A549 (cell line): ENCODE measurements at regions not wholly inside any gene's neighbourhood (a gene's known extent, or its start where the extent isn't known, plus 50 kb on each side); places are given as distances from the start of the nearest gene placed in this dataset.

Source experiments
- FOSL2 ChIP-seq, 2 experiments: fragments of 450-650 bp in 1 of 2; fragments of >200 bp in 1 of 2; sonication (Bioruptor Twin) in 1 of 2; formaldehyde crosslinking; IDR thresholded peaks; 2 replicates each; pipeline versions ENCODE4 v1.5.0 to v1.6.1; 2016 to 2020; ENCODE audit warnings: mild to moderate bottlenecking in 1 of 2, moderate library complexity in 1 of 2
- HEYL ChIP-seq: fragments of 250-450 bp; sonication (Bioruptor Pico); IDR thresholded peaks from 2 replicates; pipeline ENCODE4 v1.8.0; 2021; ENCODE audit warnings: mild to moderate bottlenecking, moderate library complexity
- KDM5A ChIP-seq: fragments of 200-600 bp; sonication (generic); IDR thresholded peaks from 2 replicates; pipeline ENCODE4 v1.6.1; 2016; ENCODE audit warnings: antibody characterized with exemption, mild to moderate bottlenecking
- POLR2A ChIP-seq: IDR thresholded peaks from 2 replicates; pipeline ENCODE4 v1.6.1; 2012; ENCODE audit warnings: mild to moderate bottlenecking, low read length
- POLR2AphosphoS2 ChIP-seq: conservative IDR thresholded peaks from 2 replicates; pipeline ENCODE4 v1.6.1; 2012; ENCODE audit warnings: low read length, improper control_type of control experiment, inconsistent platforms
- RFX5 ChIP-seq: fragments of 450-650 bp; IDR thresholded peaks from 2 replicates; pipeline ENCODE4 v1.7.1; 2014; ENCODE audit warnings: antibody characterized with exemption, mild to moderate bottlenecking, moderate library complexity
- SMC3 ChIP-seq: fragments of >200 bp; sonication (Bioruptor Twin); formaldehyde crosslinking; IDR thresholded peaks from 3 replicates; pipeline ENCODE4 v1.6.1; 2018; ENCODE audit warnings: inconsistent platforms
- TF ChIP-seq, protein P1 (sequence below): fragments of >200 bp; sonication (Bioruptor Twin); formaldehyde crosslinking; IDR thresholded peaks from 3 replicates; pipeline ENCODE4 v1.5.1; 2016
- TF ChIP-seq, protein P2 (sequence below): IDR thresholded peaks from 2 replicates; pipeline ENCODE4 v1.6.1; 2012
- TF ChIP-seq, protein P3 (sequence below): fragments of 200-600 bp; sonication (generic); IDR thresholded peaks from 2 replicates; pipeline ENCODE4 v1.6.1; 2016; ENCODE audit warnings: antibody characterized with exemption, mild to moderate bottlenecking, moderate library complexity

DNA sequence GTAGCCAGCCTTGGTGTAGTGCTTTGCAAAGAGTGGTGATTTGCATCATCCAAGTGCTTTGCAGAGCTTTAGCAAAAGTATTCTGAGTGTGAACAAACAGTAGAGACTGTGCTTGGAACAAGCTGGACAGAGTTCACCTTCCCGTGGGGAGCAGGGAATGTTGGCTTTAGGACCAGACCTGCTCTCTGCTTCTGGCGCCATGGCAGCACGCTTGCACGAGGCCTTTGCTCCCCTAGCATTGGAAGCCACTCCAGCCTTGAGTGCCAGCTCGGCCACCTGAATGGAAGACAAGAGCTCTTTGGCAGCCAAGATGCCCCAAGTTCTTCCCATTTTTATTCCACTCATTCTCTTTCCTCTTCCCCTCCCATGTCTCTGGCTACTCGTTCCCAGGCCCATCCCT, 250.8 kb upstream of the OSR1 start:
- TF ChIP-seq SMC3 (no peak), KDM5A (no peak), HEYL (CRISPR knock-in tag) (no peak), POLR2AphosphoS2 (no peak), POLR2A (no peak), RFX5 (no peak), FOSL2 (IDR thresholded peaks at IDR 0.05) (no peak), FOSL2 (CRISPR knock-in tag; IDR thresholded peaks at IDR 0.05) (no peak)
- TF ChIP-seq, protein P1, sequence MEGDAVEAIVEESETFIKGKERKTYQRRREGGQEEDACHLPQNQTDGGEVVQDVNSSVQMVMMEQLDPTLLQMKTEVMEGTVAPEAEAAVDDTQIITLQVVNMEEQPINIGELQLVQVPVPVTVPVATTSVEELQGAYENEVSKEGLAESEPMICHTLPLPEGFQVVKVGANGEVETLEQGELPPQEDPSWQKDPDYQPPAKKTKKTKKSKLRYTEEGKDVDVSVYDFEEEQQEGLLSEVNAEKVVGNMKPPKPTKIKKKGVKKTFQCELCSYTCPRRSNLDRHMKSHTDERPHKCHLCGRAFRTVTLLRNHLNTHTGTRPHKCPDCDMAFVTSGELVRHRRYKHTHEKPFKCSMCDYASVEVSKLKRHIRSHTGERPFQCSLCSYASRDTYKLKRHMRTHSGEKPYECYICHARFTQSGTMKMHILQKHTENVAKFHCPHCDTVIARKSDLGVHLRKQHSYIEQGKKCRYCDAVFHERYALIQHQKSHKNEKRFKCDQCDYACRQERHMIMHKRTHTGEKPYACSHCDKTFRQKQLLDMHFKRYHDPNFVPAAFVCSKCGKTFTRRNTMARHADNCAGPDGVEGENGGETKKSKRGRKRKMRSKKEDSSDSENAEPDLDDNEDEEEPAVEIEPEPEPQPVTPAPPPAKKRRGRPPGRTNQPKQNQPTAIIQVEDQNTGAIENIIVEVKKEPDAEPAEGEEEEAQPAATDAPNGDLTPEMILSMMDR = no peak
- TF ChIP-seq, protein P2, sequence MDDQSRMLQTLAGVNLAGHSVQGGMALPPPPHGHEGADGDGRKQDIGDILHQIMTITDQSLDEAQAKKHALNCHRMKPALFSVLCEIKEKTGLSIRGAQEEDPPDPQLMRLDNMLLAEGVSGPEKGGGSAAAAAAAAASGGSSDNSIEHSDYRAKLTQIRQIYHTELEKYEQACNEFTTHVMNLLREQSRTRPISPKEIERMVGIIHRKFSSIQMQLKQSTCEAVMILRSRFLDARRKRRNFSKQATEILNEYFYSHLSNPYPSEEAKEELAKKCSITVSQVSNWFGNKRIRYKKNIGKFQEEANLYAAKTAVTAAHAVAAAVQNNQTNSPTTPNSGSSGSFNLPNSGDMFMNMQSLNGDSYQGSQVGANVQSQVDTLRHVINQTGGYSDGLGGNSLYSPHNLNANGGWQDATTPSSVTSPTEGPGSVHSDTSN = no peak
- TF ChIP-seq, protein P3, sequence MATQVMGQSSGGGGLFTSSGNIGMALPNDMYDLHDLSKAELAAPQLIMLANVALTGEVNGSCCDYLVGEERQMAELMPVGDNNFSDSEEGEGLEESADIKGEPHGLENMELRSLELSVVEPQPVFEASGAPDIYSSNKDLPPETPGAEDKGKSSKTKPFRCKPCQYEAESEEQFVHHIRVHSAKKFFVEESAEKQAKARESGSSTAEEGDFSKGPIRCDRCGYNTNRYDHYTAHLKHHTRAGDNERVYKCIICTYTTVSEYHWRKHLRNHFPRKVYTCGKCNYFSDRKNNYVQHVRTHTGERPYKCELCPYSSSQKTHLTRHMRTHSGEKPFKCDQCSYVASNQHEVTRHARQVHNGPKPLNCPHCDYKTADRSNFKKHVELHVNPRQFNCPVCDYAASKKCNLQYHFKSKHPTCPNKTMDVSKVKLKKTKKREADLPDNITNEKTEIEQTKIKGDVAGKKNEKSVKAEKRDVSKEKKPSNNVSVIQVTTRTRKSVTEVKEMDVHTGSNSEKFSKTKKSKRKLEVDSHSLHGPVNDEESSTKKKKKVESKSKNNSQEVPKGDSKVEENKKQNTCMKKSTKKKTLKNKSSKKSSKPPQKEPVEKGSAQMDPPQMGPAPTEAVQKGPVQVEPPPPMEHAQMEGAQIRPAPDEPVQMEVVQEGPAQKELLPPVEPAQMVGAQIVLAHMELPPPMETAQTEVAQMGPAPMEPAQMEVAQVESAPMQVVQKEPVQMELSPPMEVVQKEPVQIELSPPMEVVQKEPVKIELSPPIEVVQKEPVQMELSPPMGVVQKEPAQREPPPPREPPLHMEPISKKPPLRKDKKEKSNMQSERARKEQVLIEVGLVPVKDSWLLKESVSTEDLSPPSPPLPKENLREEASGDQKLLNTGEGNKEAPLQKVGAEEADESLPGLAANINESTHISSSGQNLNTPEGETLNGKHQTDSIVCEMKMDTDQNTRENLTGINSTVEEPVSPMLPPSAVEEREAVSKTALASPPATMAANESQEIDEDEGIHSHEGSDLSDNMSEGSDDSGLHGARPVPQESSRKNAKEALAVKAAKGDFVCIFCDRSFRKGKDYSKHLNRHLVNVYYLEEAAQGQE = no peak
